Bronchial epithelial cell (primary cell): ENCODE measurements at regions not wholly inside any gene's neighbourhood (a gene's known extent, or its start where the extent isn't known, plus 50 kb on each side); places are given as distances from the start of the nearest gene placed in this dataset.

ENCODE experiments used
- DNase-seq: peaks from one replicate; pipeline ENCODE4 v3.0.0-alpha.2; 2010; ENCODE audit warnings: low read depth
- FAIRE-seq: peaks from 2 replicates; lab custom pipeline; 2011; peaks lifted over from hg19 to GRCh38; lab: Jason Lieb, UNC
- H3K27me3 ChIP-seq: 2 replicates; pipeline ENCODE4 v1.5.1; 2011; ENCODE audit warnings: low read length; ENCODE audit not compliant: control insufficient read depth, insufficient read depth
- H3K36me3 ChIP-seq: 2 replicates; pipeline ENCODE4 v1.5.1; 2011; ENCODE audit warnings: low read length; ENCODE audit not compliant: control insufficient read depth, insufficient read depth
- H3K4me3 ChIP-seq: 2 replicates; pipeline ENCODE4 v1.5.1; 2011; ENCODE audit warnings: mild to moderate bottlenecking, low read depth, low read length, control low read depth
- TF ChIP-seq, protein P1 (sequence below): IDR thresholded peaks from 2 replicates; pipeline ENCODE4 v1.5.1; 2011; ENCODE audit warnings: mild to moderate bottlenecking, moderate library complexity, low read length, control low read depth, inconsistent platforms; ENCODE audit not compliant: insufficient read depth, severe bottlenecking

DNA sequence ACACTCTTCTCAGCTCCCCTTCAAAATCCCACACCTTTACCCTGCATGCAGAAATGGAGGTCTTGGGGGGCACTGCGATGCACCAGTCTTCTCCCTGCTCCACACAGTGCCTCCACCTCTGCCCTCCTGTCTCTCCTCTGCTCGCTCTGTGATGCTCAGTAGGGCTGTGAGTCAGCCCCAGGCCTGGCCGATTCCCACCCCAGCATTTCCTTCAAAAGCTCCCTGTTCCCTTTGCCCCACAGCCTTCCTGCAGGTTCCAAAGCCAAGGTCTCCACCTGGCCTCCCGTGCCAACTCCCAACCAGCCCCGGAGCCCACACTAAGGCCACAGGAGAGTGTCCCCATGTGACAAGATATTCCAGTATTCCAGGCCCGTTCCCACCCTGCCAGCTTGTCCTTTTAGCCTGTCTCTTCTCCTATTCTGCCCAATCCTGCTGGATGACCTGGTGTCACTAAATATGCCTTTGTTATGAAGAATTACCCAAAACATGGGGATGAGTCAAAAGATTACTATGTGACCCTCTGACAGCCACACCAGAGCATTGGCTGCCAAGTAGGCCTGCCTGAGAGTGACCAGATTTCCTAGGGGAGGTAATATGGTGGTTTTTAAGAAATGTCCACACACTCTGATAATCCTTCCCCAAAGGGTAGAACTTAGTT lies 118.9 kb upstream of the NXT1 start:
- no peak for DNase-seq
- TF ChIP-seq, protein P1, sequence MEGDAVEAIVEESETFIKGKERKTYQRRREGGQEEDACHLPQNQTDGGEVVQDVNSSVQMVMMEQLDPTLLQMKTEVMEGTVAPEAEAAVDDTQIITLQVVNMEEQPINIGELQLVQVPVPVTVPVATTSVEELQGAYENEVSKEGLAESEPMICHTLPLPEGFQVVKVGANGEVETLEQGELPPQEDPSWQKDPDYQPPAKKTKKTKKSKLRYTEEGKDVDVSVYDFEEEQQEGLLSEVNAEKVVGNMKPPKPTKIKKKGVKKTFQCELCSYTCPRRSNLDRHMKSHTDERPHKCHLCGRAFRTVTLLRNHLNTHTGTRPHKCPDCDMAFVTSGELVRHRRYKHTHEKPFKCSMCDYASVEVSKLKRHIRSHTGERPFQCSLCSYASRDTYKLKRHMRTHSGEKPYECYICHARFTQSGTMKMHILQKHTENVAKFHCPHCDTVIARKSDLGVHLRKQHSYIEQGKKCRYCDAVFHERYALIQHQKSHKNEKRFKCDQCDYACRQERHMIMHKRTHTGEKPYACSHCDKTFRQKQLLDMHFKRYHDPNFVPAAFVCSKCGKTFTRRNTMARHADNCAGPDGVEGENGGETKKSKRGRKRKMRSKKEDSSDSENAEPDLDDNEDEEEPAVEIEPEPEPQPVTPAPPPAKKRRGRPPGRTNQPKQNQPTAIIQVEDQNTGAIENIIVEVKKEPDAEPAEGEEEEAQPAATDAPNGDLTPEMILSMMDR: no peak

DNA sequence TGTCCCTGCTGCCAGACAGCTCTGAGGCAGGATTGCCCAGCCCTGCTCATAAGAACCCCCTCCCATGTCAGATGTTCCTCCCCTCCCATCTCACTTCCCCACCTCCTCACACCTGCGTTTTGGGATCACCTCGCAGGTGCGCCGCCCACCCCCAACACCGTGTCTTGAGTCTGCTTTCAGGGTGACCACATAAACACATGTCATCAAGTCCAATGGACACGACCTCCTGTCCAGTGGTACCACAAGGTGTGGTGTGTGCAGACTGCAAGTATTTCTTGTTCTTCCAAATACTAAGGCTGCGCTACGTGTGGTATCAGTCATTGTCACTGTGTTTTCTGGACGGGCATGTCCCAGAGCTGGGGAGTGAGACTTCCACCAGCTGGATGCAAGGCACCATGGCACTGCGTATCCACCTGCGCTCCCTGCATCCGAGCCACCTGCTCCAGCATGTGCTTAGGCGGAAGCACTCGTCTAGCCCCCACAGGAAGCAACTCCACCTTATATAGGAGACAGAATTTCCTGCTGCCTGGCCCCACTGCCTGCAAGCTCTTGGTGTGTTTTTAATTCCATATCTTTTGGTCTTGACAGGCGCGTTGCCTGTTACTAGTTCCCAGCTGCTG lies 119.7 kb upstream of the NXT1 start:
- TF ChIP-seq, protein P1: no peak
- no peak overlapping the region for H3K4me3 ChIP-seq

More for the DNA sequence above, 118.9 kb upstream of the NXT1 start:
- H3K4me3 ChIP-seq: no peak overlapping the region
- H3K36me3 ChIP-seq: no peaks in the 10 kb centered on the region
- no peak for FAIRE-seq
- H3K27me3 ChIP-seq: no peaks in the 10 kb centered on the region

DNA sequence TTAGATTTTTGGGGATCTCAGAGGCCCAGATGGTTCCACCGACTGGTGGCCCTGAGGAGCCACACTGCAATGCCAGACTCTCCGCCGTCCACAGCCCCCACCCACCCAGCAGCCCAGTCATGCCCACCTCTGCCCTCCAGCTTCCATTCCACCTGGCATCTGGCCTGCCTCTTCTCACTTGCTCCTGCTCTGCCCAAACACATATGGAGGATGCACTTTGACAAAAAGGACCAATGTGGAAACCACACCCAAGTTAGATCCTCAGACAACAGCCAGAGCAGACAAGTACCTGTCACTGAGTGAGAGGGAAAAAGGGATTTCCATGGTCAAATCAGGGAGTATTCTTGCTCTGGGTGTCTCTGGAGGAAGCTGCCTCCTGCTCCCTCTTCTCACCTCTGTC lies 120.6 kb upstream of the NXT1 start:
- no peak overlapping the region for H3K4me3 ChIP-seq
- no peaks in the 10 kb centered on the region for H3K36me3 ChIP-seq
- FAIRE-seq: peak; percentile 73
- H3K27me3 ChIP-seq: no peaks in the 10 kb centered on the region
- DNase-seq: no peak
- TF ChIP-seq, protein P1: no peak

More for the DNA sequence above, 119.7 kb upstream of the NXT1 start:
- Histone ChIP-seq H3K27me3 (no peaks in the 10 kb centered on the region), H3K36me3 (no peaks in the 10 kb centered on the region)
- FAIRE-seq (peak; percentile 58), DNase-seq (no peak)

DNA sequence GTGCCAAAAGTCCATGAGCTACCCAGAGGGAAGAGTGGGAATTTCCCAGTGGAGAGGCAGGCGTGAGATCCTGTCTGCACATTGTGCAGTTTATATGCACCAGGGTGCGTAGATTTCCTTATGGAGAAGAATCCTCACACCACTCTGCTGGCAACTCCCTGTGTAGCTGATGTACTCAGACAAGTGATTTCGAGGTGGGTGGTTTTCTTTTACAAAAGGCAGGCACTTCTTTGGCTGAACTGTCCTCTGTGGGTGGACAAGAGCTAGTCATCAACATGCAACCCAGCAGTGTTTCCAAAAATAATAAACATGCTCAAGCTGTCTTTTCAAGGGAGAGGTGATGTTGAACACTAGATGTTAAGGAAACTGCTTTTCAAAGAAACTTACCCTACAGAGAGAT lies 121.7 kb upstream of the NXT1 start:
- H3K27me3 ChIP-seq: no peaks in the 10 kb centered on the region
- DNase-seq (no peak), FAIRE-seq (no peak)
- TF ChIP-seq, protein P1: no peak
- H3K36me3 ChIP-seq: no peaks in the 10 kb centered on the region
- H3K4me3 ChIP-seq: no peak overlapping the region

DNA sequence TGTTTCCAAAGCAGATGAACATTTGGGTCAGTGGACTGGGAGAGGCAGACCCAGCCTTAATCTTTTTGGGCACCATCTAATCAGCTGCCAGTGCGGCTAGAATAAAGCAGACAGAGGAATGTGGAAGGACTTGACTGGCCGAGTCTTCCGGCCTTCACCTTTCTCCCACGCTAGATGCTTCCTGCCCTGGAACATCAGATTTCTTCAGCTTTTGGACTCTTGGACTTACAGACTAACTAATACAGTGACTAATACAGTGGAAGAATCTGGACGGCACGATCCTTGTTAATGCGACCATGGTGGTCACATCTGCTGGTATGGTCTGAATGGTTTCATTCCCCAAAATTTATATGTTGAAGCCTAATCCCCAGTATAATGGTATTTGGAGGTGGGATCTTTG lies 122.6 kb upstream of the NXT1 start:
- Histone ChIP-seq H3K27me3 (no peaks in the 10 kb centered on the region), H3K36me3 (no peaks in the 10 kb centered on the region), H3K4me3 (no peak overlapping the region)
- DNase-seq: no peak
- TF ChIP-seq, protein P1: no peak
- FAIRE-seq: no peak

DNA sequence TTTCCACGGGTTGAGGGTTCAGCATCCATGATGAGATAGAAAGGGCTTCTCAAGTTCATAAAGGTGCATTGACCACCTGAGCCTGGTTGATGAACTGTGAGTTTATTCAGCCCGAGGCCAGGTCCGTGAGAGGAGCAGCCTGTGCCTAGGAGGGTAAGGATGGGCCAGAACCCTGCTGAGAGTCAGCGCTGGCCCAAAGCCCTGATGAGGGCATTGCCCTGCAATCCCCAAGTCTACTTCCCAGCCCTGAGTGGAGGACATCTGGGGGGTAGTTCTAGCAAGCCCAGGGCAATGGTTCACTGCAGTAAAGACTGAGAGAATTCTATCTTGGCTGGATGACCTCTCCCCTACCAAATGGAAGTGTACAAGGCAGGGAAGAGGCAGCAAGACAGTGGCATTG lies 123.3 kb upstream of the NXT1 start:
- TF ChIP-seq, protein P1: no peak
- Histone ChIP-seq H3K4me3 (no peak overlapping the region), H3K27me3 (no peaks in the 10 kb centered on the region), H3K36me3 (no peaks in the 10 kb centered on the region)
- no peak for FAIRE-seq
- no peak for DNase-seq
